ENCODE measurements at regions not wholly inside any gene's neighbourhood (a gene's known extent, or its start where the extent isn't known, plus 50 kb on each side); places are given as distances from the start of the nearest gene placed in this dataset.

DNA sequence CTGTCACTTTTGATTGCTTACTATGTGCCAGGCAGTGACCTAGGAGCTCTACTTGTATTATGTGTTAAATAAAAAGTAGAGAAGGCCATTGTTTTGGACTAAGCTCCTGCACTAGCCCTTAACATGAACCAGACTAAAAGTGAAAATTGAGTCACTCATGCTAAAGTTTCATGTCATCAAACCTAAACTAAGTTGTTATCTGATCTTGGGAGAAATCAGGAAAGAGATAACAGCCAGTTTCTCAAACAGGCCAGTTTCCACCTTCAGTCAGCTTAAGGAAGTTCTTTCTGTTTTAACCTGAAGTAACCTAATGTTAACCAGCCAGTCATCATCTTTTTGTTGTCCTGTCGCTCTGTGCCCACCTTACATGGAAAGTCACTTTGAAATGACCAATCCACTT lies 102.1 kb upstream of the MARK1 start:
- TF ChIP-seq POLR2AphosphoS5 (IDR thresholded peaks at IDR 0.05; ENCODE audit: low read depth, low read length) = no peak
- TF ChIP-seq POLR2A (IDR thresholded peaks at IDR 0.05; ENCODE audit: low read depth, low read length) = no peak
- no peak for TF ChIP-seq TAF1 (IDR thresholded peaks at IDR 0.05; ENCODE audit: borderline replicate concordance, low read depth, low read length)
